ENCODE measurements at regions not wholly inside any gene's neighbourhood (a gene's known extent, or its start where the extent isn't known, plus 50 kb on each side); places are given as distances from the start of the nearest gene placed in this dataset.

DNA sequence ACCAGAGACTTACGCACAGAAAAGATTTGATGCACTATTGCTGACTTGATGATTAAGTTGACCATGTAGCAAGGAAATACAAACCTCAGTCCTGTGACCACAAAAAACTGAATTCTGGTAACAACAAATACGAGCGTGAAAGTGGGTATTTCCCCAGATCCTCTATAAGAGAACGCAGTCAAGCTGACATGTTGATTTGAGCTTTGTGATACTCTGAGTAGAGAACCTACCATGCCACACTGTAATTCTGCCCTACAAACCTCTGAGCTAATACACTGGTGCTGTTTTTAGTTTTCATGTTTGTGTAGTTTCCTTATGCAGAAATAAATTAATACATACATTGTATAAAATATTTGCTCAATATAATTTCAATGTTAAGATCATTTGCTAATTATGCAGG is 565.6 kb upstream of the EPHA5 start (continued):
- TF ChIP-seq ZNF792 (CRISPR knock-in tag; IDR thresholded peaks at IDR 0.05), result no peak
- TF ChIP-seq, protein P1, sequence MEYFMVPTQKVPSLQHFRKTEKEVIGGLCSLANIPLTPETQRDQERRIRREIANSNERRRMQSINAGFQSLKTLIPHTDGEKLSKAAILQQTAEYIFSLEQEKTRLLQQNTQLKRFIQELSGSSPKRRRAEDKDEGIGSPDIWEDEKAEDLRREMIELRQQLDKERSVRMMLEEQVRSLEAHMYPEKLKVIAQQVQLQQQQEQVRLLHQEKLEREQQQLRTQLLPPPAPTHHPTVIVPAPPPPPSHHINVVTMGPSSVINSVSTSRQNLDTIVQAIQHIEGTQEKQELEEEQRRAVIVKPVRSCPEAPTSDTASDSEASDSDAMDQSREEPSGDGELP (IDR thresholded peaks at IDR 0.05; ENCODE audit: borderline replicate concordance, low read depth), result no peak
- TF ChIP-seq, protein P2, sequence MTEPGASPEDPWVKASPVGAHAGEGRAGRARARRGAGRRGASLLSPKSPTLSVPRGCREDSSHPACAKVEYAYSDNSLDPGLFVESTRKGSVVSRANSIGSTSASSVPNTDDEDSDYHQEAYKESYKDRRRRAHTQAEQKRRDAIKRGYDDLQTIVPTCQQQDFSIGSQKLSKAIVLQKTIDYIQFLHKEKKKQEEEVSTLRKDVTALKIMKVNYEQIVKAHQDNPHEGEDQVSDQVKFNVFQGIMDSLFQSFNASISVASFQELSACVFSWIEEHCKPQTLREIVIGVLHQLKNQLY (CRISPR knock-in tag; IDR thresholded peaks at IDR 0.05), result no peak

DNA sequence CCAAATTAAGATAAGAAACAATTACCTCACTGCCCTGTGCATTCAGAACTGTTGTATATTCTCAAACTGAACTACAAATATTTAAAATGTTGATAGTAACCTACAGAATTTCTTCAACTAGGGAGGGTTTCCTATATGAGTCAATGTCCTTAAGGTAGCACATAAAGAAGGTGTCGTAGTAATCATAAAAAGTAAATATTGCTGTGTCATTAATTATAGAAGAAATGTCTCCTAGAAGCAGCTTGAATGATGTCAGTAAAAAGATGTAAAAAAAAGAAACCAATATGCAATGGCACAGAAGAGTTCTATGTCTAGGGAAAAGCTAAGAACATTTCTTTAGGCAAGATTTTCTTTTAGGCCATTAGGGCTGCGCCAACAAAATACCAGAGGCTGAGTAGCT is 559.6 kb upstream of the EPHA5 start:
- CTCF ChIA-PET (ENCODE audit: low intra/inter-chr PET ratio, low total read pairs), result no interaction called here

More for the DNA sequence above, 559.6 kb upstream of the EPHA5 start:
- H3K4me2 ChIP-seq (ENCODE audit: low read depth, low read length), result no peak overlapping the region
- FAIRE-seq (no peak), ATAC-seq (no peak), DNase-seq (ENCODE audit: low spot score) (no peak)
- no peak overlapping the region for H3K4me3 ChIP-seq (replicated peaks in 1 of 3; ENCODE audit: insufficient read depth in 1 of 3, low read depth in 2 of 3, low read length in 3 of 3)
- in situ Hi-C loops (cut with HindIII; ENCODE audit: extremely low pct_ligation_motif_present, low pct_unique_long_range_greater_than_20kb) (no loop called here), intact Hi-C loops (cut with micrococcal nuclease; ENCODE audit: unreplicated experiment) (no loop called here)
- H3K9me3 ChIP-seq (ENCODE audit: low read length), result no peaks in the 10 kb centered on the region
- TF ChIP-seq MTF1 (CRISPR knock-in tag; IDR thresholded peaks at IDR 0.05), result no peak
- TF ChIP-seq YEATS4 (CRISPR knock-in tag; IDR thresholded peaks at IDR 0.05; ENCODE audit: borderline replicate concordance), result no peak
- no peak for TF ChIP-seq FOXM1 (CRISPR knock-in tag; IDR thresholded peaks at IDR 0.05)
- TF ChIP-seq, protein P3, sequence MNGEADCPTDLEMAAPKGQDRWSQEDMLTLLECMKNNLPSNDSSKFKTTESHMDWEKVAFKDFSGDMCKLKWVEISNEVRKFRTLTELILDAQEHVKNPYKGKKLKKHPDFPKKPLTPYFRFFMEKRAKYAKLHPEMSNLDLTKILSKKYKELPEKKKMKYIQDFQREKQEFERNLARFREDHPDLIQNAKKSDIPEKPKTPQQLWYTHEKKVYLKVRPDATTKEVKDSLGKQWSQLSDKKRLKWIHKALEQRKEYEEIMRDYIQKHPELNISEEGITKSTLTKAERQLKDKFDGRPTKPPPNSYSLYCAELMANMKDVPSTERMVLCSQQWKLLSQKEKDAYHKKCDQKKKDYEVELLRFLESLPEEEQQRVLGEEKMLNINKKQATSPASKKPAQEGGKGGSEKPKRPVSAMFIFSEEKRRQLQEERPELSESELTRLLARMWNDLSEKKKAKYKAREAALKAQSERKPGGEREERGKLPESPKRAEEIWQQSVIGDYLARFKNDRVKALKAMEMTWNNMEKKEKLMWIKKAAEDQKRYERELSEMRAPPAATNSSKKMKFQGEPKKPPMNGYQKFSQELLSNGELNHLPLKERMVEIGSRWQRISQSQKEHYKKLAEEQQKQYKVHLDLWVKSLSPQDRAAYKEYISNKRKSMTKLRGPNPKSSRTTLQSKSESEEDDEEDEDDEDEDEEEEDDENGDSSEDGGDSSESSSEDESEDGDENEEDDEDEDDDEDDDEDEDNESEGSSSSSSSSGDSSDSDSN (CRISPR knock-in tag; IDR thresholded peaks at IDR 0.05), result no peak
- TF ChIP-seq THAP11 (CRISPR knock-in tag; IDR thresholded peaks at IDR 0.05), result no peak
- TF ChIP-seq MAFF (IDR thresholded peaks at IDR 0.05; ENCODE audit: low read depth, low read length), result peak; percentile 43; the same call in 1 of the 2 replicates
- TF ChIP-seq PHF8 (CRISPR knock-in tag; IDR thresholded peaks at IDR 0.05), result no peak
- TF ChIP-seq MLLT10 (CRISPR knock-in tag; IDR thresholded peaks at IDR 0.05), result no peak
- TF ChIP-seq HDAC2 (CRISPR knock-in tag; IDR thresholded peaks at IDR 0.05), result no peak
- TF ChIP-seq GPBP1L1 (CRISPR knock-in tag; IDR thresholded peaks at IDR 0.05), result no peak
- TF ChIP-seq ZNF44 (CRISPR knock-in tag; IDR thresholded peaks at IDR 0.05), result no peak
- TF ChIP-seq MAFK (conservative IDR thresholded peaks at IDR 0.05 in 1 of 2, IDR thresholded peaks at IDR 0.05 in 1 of 2; ENCODE audit: low read length in 2 of 2), result peak; percentile 39 to 69; a peak in 3 of 4 replicates
- no TSS peak for BruUV-seq (replicated peaks)
- no peaks in the 10 kb centered on the region for H3K79me2 ChIP-seq (ENCODE audit: insufficient read depth, low read length)
- H3K4me1 ChIP-seq (ENCODE audit: insufficient read depth, low read length), result no peaks in the 10 kb centered on the region
- no peak overlapping the region for H2AFZ ChIP-seq (ENCODE audit: low read length)
- no peak overlapping the region for H3K27ac ChIP-seq (ENCODE audit: extremely low read length, insufficient read depth, low read length)
- POLR2A ChIA-PET, result no interaction called here
- H3K27me3 ChIP-seq (ENCODE audit: control insufficient read depth in 1 of 2, insufficient read depth in 2 of 2, low read length in 2 of 2), result no peaks in the 10 kb centered on the region
- whole genome bisulfite sequencing (ENCODE audit: low lambda C conversion rate), result 51% methylated on average over 2 of the region's 2 CpGs
- H4K20me1 ChIP-seq (ENCODE audit: insufficient read depth, low read length), result no peaks in the 10 kb centered on the region
- no peaks in the 10 kb centered on the region for H3K36me3 ChIP-seq (replicated peaks in 1 of 2; ENCODE audit: control insufficient read depth in 1 of 2, insufficient read depth in 2 of 2, low read length in 2 of 2)
- no peak overlapping the region for H3K9ac ChIP-seq (ENCODE audit: insufficient read depth, low read depth, low read length)

All from HepG2 (cell line).